Endothelial cell of umbilical vein (primary cell): ENCODE measurements at regions not wholly inside any gene's neighbourhood (a gene's known extent, or its start where the extent isn't known, plus 50 kb on each side); places are given as distances from the start of the nearest gene placed in this dataset.

Experiments
- BruUV-seq: library from RNA; stranded (reverse); fragments of 400-500 nt; replicated peaks from 2 replicates; lab custom pipeline; 2021; lab: Mats Ljungman, UMichigan
- CTCF ChIA-PET: fragments of 300-600, 350-600 bp; sonication (Branson Sonifier 250); formaldehyde crosslinking; loops from one replicate; lab custom pipeline; 2021; ENCODE audit warnings: antibody characterized with exemption, inconsistent platforms; lab: Charles Lee
- POLR2A ChIA-PET: fragments of 300-600, 350-600 bp; sonication (Branson Sonifier 250); formaldehyde crosslinking; loops from one replicate; lab custom pipeline; 2021; ENCODE audit warnings: antibody characterized with exemption, inconsistent platforms; lab: Charles Lee
- DNase-seq: peaks from one replicate; pipeline ENCODE4 v3.0.0-alpha.2; 2011; ENCODE audit warnings: low read depth, low spot score
- FAIRE-seq: peaks from 2 replicates; lab custom pipeline; 2011; peaks lifted over from hg19 to GRCh38; lab: Jason Lieb, UNC
- H2AFZ ChIP-seq: 2 replicates; pipeline ENCODE4 v1.6.0; 2012; ENCODE audit warnings: low read depth, low read length, control low read depth, inconsistent platforms
- H3K27ac ChIP-seq: 2 replicates; pipeline ENCODE4 v1.5.1; 2011; ENCODE audit warnings: low read depth, mild to moderate bottlenecking, control low read depth, low read length, moderate library complexity; ENCODE audit not compliant: insufficient read depth
- H3K27me3 ChIP-seq, 2 experiments: 2 replicates each; pipeline versions ENCODE4 v1.6.0 to v1.6.1; 2011; ENCODE audit warnings: low read length in 2 of 2, mixed read lengths in 1 of 2; ENCODE audit not compliant: control insufficient read depth in 2 of 2, insufficient read depth in 2 of 2
- H3K36me3 ChIP-seq, 2 experiments: 2 replicates in 1 of 2; 3 replicates in 1 of 2; pipeline ENCODE4 v1.5.1; 2011; ENCODE audit warnings: low read length in 2 of 2, mild to moderate bottlenecking in 1 of 2, moderate library complexity in 1 of 2; ENCODE audit not compliant: control insufficient read depth in 2 of 2, insufficient read depth in 2 of 2; ENCODE audit errors: extremely low read depth in 1 of 2
- H3K4me1 ChIP-seq: 3 replicates; pipeline ENCODE4 v1.5.1; 2011; ENCODE audit warnings: mild to moderate bottlenecking, low read length; ENCODE audit not compliant: control insufficient read depth, insufficient read depth; ENCODE audit errors: extremely low read depth
- H3K4me2 ChIP-seq: 2 replicates; pipeline ENCODE4 v1.6.1; 2011; ENCODE audit warnings: low read length, control low read depth, mixed read lengths; ENCODE audit not compliant: insufficient read depth
- H3K4me3 ChIP-seq, 3 experiments: fragments of 200-600 bp in 1 of 3; sonication (generic), shearing (Covaris generic) in 1 of 3; replicated peaks in 1 of 3; 2 replicates each; pipeline ENCODE4 v1.5.1; 2011 to 2016; ENCODE audit warnings: control low read depth in 3 of 3, low read length in 3 of 3, mild to moderate bottlenecking in 2 of 3, inconsistent platforms in 1 of 3, low read depth in 1 of 3, moderate library complexity in 1 of 3; ENCODE audit not compliant: insufficient read depth in 1 of 3
- H3K79me2 ChIP-seq: 2 replicates; pipeline ENCODE4 v1.6.0; 2012; ENCODE audit warnings: low read length, inconsistent platforms; ENCODE audit not compliant: control insufficient read depth, insufficient read depth
- H3K9ac ChIP-seq: replicated peaks from 2 replicates; pipeline ENCODE3; 2011; ENCODE audit warnings: low read length, control low read depth; ENCODE audit not compliant: insufficient read depth; ENCODE audit errors: extremely low read depth
- H3K9me1 ChIP-seq: replicated peaks from 3 replicates; pipeline ENCODE4 v1.6.0; 2011; ENCODE audit warnings: mild to moderate bottlenecking, low read length; ENCODE audit not compliant: control insufficient read depth, insufficient read depth; ENCODE audit errors: extremely low read depth
- H3K9me3 ChIP-seq: replicated peaks from 2 replicates; pipeline ENCODE4 v1.5.1; 2012; ENCODE audit warnings: low read length, inconsistent platforms; ENCODE audit not compliant: control insufficient read depth, insufficient read depth
- H4K20me1 ChIP-seq: replicated peaks from 2 replicates; pipeline ENCODE3; 2011; ENCODE audit warnings: mild to moderate bottlenecking, low read length; ENCODE audit not compliant: control insufficient read depth, insufficient read depth; ENCODE audit errors: extremely low read depth
- FOS ChIP-seq: IDR thresholded peaks from 2 replicates; pipeline ENCODE4 v1.6.1; 2011; ENCODE audit warnings: mild to moderate bottlenecking, low read length, moderate library complexity, borderline replicate concordance; ENCODE audit not compliant: insufficient read depth
- GATA2 ChIP-seq: IDR thresholded peaks from 2 replicates; pipeline ENCODE4 v1.7.0; 2011; ENCODE audit warnings: low read depth, mild to moderate bottlenecking, moderate library complexity, mixed read lengths, low read length; ENCODE audit not compliant: insufficient read length, insufficient read depth
- JUN ChIP-seq: IDR thresholded peaks from 2 replicates; pipeline ENCODE4 v1.6.1; 2011; ENCODE audit warnings: borderline replicate concordance, low read depth; ENCODE audit not compliant: insufficient read length, insufficient read depth
- POLR2A ChIP-seq: IDR thresholded peaks from 2 replicates; pipeline ENCODE4 v1.6.1; 2012; ENCODE audit warnings: low read depth, mild to moderate bottlenecking, control low read depth, low read length
- POLR2AphosphoS5 ChIP-seq: IDR thresholded peaks from 2 replicates; pipeline ENCODE4 v1.6.1; 2012; ENCODE audit warnings: low read depth, mild to moderate bottlenecking, control low read depth, low read length, moderate library complexity; ENCODE audit not compliant: insufficient read depth
- dilution Hi-C: fragments of 300-500 bp; cut with MboI; formaldehyde crosslinking; loops from one replicate; pipeline ENCODE4 v1.15.0; 2019; ENCODE audit warnings: low sequenced_read_pairs; ENCODE audit not compliant: extremely low pct_ligation_motif_present
- intact Hi-C: fragments of 100-400 bp; cut with micrococcal nuclease; formaldehyde crosslinking; loops from one replicate; pipeline ENCODE4 v1.10.0; 2022
- TF ChIP-seq, protein P1 (sequence below), 2 donors: IDR thresholded peaks; 1 replicate in 1 of 2; 2 replicates in 1 of 2; pipeline ENCODE4 v1.5.1; 2011; ENCODE audit warnings: low read length in 2 of 2, mild to moderate bottlenecking in 2 of 2, moderate library complexity in 2 of 2, control low read depth in 1 of 2, inconsistent platforms in 1 of 2, low read depth in 1 of 2; ENCODE audit not compliant: insufficient read depth in 1 of 2; ENCODE audit errors: extremely low read depth in 1 of 2
- TF ChIP-seq, protein P2 (sequence below): IDR thresholded peaks from 2 replicates; pipeline ENCODE4 v1.6.1; 2011; ENCODE audit not compliant: insufficient read depth, insufficient read length

DNA sequence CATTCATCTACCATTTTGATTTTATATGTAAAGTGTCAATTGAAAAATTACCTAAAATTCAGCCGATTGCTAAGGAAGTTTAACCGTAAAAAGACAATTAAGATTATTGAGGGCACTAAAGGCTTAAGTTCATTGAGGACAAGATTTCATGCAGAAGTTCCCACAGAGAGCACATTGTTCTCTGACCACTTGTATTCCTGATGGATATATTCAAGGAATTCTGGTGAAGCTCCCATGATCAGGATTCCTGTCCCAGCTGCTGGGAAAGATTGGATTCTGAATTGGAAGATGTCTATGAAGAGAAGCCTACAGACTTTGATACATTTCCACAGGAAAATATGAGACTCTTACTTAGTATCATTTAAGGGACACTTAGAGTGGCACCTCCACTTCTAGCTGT, 209.2 kb upstream of the KCTD3 start:
- Histone ChIP-seq H3K4me2 (no peak overlapping the region), H3K79me2 (no peaks in the 10 kb centered on the region), H3K27ac (no peak overlapping the region), H3K9ac (no peak overlapping the region), H2AFZ (no peak overlapping the region), H3K4me1 (no peaks in the 10 kb centered on the region), H4K20me1 (no peaks in the 10 kb centered on the region), H3K9me3 (no peaks in the 10 kb centered on the region), H3K9me1 (no peaks in the 10 kb centered on the region), H3K4me3 (no peak overlapping the region), H3K36me3 (no peaks in the 10 kb centered on the region), H3K27me3 (no peaks in the 10 kb centered on the region)
- no peak for TF ChIP-seq POLR2A
- TF ChIP-seq POLR2AphosphoS5 = no peak
- no peak for TF ChIP-seq JUN
- TF ChIP-seq, protein P1, sequence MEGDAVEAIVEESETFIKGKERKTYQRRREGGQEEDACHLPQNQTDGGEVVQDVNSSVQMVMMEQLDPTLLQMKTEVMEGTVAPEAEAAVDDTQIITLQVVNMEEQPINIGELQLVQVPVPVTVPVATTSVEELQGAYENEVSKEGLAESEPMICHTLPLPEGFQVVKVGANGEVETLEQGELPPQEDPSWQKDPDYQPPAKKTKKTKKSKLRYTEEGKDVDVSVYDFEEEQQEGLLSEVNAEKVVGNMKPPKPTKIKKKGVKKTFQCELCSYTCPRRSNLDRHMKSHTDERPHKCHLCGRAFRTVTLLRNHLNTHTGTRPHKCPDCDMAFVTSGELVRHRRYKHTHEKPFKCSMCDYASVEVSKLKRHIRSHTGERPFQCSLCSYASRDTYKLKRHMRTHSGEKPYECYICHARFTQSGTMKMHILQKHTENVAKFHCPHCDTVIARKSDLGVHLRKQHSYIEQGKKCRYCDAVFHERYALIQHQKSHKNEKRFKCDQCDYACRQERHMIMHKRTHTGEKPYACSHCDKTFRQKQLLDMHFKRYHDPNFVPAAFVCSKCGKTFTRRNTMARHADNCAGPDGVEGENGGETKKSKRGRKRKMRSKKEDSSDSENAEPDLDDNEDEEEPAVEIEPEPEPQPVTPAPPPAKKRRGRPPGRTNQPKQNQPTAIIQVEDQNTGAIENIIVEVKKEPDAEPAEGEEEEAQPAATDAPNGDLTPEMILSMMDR (IDR thresholded peaks at IDR 0.05; ENCODE audit: extremely low read depth in 1 of 2, insufficient read depth in 1 of 2, low read depth in 1 of 2, low read length in 2 of 2) = no peak
- no peak for TF ChIP-seq FOS
- ChIA-PET POLR2A (no interaction called here), CTCF (no interaction called here)
- DNase-seq (no peak), FAIRE-seq (no peak)
- intact Hi-C loops (no loop called here), dilution Hi-C loops (no loop called here)
- BruUV-seq = no TSS peak

DNA sequence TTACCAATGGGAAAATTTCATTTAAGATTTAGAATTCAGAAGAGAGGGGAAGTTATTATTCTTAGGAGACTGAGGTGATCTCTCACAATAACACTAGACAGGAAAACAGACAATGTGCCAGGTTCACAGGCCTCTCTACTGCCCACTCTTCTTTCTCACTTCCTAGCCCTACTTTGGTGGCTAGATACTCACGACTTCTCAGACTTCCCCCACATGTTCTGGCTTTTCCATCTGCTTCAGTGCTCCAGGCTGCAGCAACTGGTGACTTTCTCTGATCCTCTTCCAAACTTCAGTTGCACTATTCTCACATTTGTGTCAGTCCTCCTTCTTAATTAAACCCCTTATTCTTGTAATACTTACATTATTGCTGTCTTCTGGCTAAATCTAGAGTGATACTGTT, 208.7 kb upstream of the KCTD3 start:
- no peaks in the 10 kb centered on the region for H3K36me3 ChIP-seq
- no peak overlapping the region for H3K27ac ChIP-seq
- H3K9me3 ChIP-seq = no peaks in the 10 kb centered on the region
- FAIRE-seq (no peak), DNase-seq (no peak)
- H3K9me1 ChIP-seq = no peaks in the 10 kb centered on the region
- no peak for TF ChIP-seq POLR2AphosphoS5
- TF ChIP-seq FOS = no peak
- TF ChIP-seq GATA2 = no peak
- TF ChIP-seq JUN = no peak
- TF ChIP-seq, protein P2, sequence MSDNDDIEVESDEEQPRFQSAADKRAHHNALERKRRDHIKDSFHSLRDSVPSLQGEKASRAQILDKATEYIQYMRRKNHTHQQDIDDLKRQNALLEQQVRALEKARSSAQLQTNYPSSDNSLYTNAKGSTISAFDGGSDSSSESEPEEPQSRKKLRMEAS = no peak
- TF ChIP-seq, protein P1 (IDR thresholded peaks at IDR 0.05; ENCODE audit: extremely low read depth in 1 of 2, insufficient read depth in 1 of 2, low read depth in 1 of 2, low read length in 2 of 2) = no peak
- H3K79me2 ChIP-seq = no peaks in the 10 kb centered on the region
- ChIA-PET POLR2A (no interaction called here), CTCF (no interaction called here)
- H3K4me2 ChIP-seq = no peak overlapping the region
- no peak overlapping the region for H2AFZ ChIP-seq
- no peaks in the 10 kb centered on the region for H4K20me1 ChIP-seq
- BruUV-seq = no TSS peak
- dilution Hi-C loops = no loop called here
- no peaks in the 10 kb centered on the region for H3K27me3 ChIP-seq
- H3K4me3 ChIP-seq = no peak overlapping the region
- intact Hi-C loops = no loop called here
- H3K4me1 ChIP-seq = no peaks in the 10 kb centered on the region
- no peak overlapping the region for H3K9ac ChIP-seq
